Tibial nerve (tissue), 4 donors: ENCODE measurements at regions not wholly inside any gene's neighbourhood (a gene's known extent, or its start where the extent isn't known, plus 50 kb on each side); places are given as distances from the start of the nearest gene placed in this dataset.
"Not testable (repeated sequence)": the region's sequence is repeated elsewhere in the genome, so short reads cannot be mapped to it uniquely, and the experiment has no call there.

Experiments used
- DNase-seq, 2 donors: peaks; one replicate each; pipeline ENCODE4 v3.0.0-alpha.2; 2019; ENCODE audit warnings: low spot score in 2 of 2
- H3K27ac ChIP-seq, 4 donors: fragments of 200-600 bp; sonication (generic) in 3 of 4; one replicate each; pipeline ENCODE4 v1.5.1; 2017 to 2019; ENCODE audit warnings: mild to moderate bottlenecking in 1 of 4
- H3K27me3 ChIP-seq, 2 donors: fragments of 200-600 bp; sonication (generic) in 1 of 2; one replicate each; pipeline versions ENCODE4 v1.5.1 to v1.6.0; 2017 to 2019
- H3K36me3 ChIP-seq, 3 donors: fragments of 200-600 bp; sonication (generic); one replicate each; pipeline ENCODE4 v1.5.1; 2018 to 2019
- H3K4me1 ChIP-seq, 4 donors: fragments of 200-600 bp; sonication (generic) in 3 of 4; one replicate each; pipeline ENCODE4 v1.5.1; 2017 to 2019
- H3K4me3 ChIP-seq, 4 donors: fragments of 200-600 bp; sonication (generic) in 3 of 4; one replicate each; pipeline ENCODE4 v1.5.1; 2017 to 2019; ENCODE audit warnings: mild to moderate bottlenecking in 1 of 4, moderate library complexity in 1 of 4
- H3K9me3 ChIP-seq, 4 donors: fragments of 200-600 bp; sonication (generic) in 3 of 4; one replicate each; pipeline ENCODE4 v1.5.1; 2017 to 2019
- CTCF ChIP-seq, 5 experiments: fragments of 200-600 bp in 3 of 5; fragments of 450-650 bp in 2 of 5; sonication (generic) in 3 of 5; IDR thresholded peaks; one replicate each; pipeline ENCODE4 v1.5.1; 2016 to 2019; ENCODE audit warnings: antibody characterized with exemption in 5 of 5, mild to moderate bottlenecking in 3 of 5, moderate library complexity in 2 of 5
- EP300 ChIP-seq, 2 donors: sonication (generic); formaldehyde crosslinking; IDR thresholded peaks; one replicate each; pipeline ENCODE4 v1.6.1; 2017; ENCODE audit warnings: antibody characterized with exemption in 2 of 2, mild to moderate bottlenecking in 1 of 2
- POLR2A ChIP-seq, 2 donors: fragments of 450-650 bp; IDR thresholded peaks; one replicate each; pipeline ENCODE4 v1.6.1; 2017; ENCODE audit warnings: antibody characterized with exemption in 2 of 2, mild to moderate bottlenecking in 2 of 2, moderate library complexity in 2 of 2
- WGBS, 2 donors: methylation state at CpG; one replicate each; pipeline ENCODE4 v1.1.5; 2018; 5-methylcytosine and 5-hydroxymethylcytosine counted together

- Histone ChIP-seq H3K27me3 (peaks cover 0 to 4% of the 10 kb centered on the region in 2 donors), H3K36me3 (no peaks in the 10 kb centered on the region), H3K4me1 (no peaks in the 10 kb centered on the region), H3K27ac (no peak overlapping the region), H3K4me3 (no peak overlapping the region), H3K9me3 (no peaks in the 10 kb centered on the region)
- TF ChIP-seq EP300 (IDR thresholded peaks at IDR 0.05) (no peak), CTCF (IDR thresholded peaks at IDR 0.05) (no peak), POLR2A (IDR thresholded peaks at IDR 0.05) (no peak)
- DNase-seq = no peak
- 34 to 43% methylated on average over 1 of the region's 1 CpG for WGBS, 2 donors
Measured at GRCh38 chrX:101785142-101785541, 125.5 kb upstream of the ARMCX2 start.

DNA sequence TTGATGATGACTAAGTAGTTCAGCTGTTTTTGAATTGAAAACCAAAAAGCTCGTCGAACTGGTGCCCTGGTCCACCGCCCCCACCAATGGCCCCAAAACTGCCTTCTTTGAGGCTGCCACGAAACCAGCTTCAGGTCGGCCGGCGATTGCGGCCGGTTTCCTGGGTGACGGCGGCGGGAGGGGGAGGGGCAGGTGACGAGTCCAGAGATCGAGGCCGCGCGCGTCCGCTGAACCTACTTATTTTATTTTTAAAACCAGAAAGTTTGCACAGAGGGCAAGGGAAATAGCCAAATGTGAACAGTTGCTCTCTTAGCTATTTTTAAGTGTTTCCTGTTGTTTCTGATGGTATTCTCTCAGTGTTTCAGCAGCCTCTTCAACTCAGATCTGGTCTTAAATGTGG lies 120.8 kb upstream of the ARMCX2 start:
- H3K4me3 ChIP-seq, DNase-seq, H3K4me1 ChIP-seq, H3K9me3 ChIP-seq, H3K27me3 ChIP-seq, H3K36me3 ChIP-seq, H3K27ac ChIP-seq: not testable (repeated sequence)
- 86 to 92% methylated on average over 6 to 19 of the region's 19 CpGs for WGBS, 2 donors

DNA sequence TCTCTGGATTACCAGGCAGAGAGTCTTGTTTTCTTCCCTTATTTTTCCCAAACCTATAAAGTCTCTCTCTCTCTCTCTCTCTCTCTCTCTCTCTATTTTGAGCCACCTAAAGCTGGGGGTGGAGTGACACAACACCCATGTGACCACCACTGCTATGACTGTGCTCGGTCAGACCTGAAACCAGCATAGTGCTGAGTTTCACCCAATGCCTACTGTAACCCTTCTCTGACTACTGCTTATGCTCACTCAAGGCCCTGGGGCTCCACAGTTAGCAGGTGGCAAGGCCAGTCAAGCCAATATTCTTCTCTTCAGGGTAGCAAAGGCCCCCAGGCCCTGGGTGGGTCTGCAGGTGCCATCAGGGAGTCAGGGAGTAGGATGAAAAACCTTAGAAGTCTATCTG lies 114.7 kb upstream of the ARMCX2 start:
- Histone ChIP-seq H3K9me3 (peaks cover 0 to 5% (median 0%) of the 10 kb centered on the region in 4 donors), H3K4me3 (no peak overlapping the region), H3K36me3 (no peaks in the 10 kb centered on the region), H3K27ac (no peak overlapping the region), H3K27me3 (no peaks in the 10 kb centered on the region), H3K4me1 (no peaks in the 10 kb centered on the region)
- TF ChIP-seq EP300 (IDR thresholded peaks at IDR 0.05) (no peak), POLR2A (IDR thresholded peaks at IDR 0.05) (no peak), CTCF (IDR thresholded peaks at IDR 0.05) (no peak)
- 76 to 91% methylated on average over 1 of the region's 1 CpG for WGBS, 2 donors
- no peak for DNase-seq

DNA sequence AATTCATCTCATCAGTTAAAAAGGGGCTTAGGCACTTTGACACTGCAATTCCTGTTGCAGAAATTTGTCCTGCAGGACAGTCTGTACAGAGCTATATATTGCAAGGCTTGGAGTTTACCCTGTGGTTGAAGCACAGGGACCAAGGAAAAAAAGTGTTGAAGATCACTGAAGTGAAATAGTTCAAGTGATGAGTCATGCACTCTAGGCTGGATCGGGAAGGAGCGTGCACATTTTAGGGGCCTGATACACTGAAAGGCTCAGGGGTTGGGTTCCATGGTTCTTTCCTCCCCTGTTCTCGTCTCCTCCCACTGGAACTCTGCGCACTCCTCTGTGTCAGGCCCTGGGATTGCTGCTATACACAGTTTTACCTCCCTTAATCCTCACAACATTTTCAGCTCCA lies 104.9 kb upstream of the ARMCX2 start:
- no peaks in the 10 kb centered on the region for H3K4me1 ChIP-seq
- 76 to 78% methylated on average over 4 of the region's 4 CpGs for WGBS, 2 donors
- no peak overlapping the region for H3K27ac ChIP-seq
- no peaks in the 10 kb centered on the region for H3K9me3 ChIP-seq
- TF ChIP-seq EP300 (IDR thresholded peaks at IDR 0.05) (no peak), CTCF (IDR thresholded peaks at IDR 0.05) (no peak), POLR2A (IDR thresholded peaks at IDR 0.05) (no peak)
- H3K4me3 ChIP-seq = no peak overlapping the region
- H3K27me3 ChIP-seq = peaks cover 0 to 10% of the 10 kb centered on the region in 2 donors
- no peaks in the 10 kb centered on the region for H3K36me3 ChIP-seq
- no peak for DNase-seq

DNA sequence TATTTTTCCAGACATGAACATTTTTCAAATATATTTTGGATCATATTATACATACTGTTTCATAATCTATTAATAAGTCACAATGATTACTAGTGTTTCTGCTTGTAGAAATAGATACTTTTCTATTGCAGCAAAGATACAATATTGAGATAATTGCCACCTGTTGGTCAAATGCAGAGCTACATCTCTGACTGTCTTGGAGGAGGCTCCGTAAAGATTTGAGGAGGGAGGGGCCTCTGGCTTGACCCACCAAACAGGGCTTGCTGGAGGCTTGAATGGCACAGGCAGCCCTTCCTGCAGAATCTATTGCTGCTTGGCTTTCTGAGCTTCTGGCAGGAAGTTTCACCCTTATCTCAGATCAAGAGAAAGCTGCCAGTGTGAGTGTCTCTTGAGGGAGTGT lies 99.3 kb upstream of the ARMCX2 start:
- 0% methylated on average over 1 of the region's 1 CpG for WGBS, 2 donors
- Histone ChIP-seq H3K9me3 (no peaks in the 10 kb centered on the region), H3K4me3 (no peak overlapping the region), H3K27ac (no peak overlapping the region), H3K27me3 (peaks cover 0 to 18% of the 10 kb centered on the region in 2 donors), H3K36me3 (no peaks in the 10 kb centered on the region), H3K4me1 (no peaks in the 10 kb centered on the region)
- TF ChIP-seq CTCF (IDR thresholded peaks at IDR 0.05) (peak in 4 of 5 experiments; percentile 30 to 44 (median 36)), POLR2A (IDR thresholded peaks at IDR 0.05) (no peak)
- DNase-seq = peak in 1 of 2 donors; percentile 57

DNA sequence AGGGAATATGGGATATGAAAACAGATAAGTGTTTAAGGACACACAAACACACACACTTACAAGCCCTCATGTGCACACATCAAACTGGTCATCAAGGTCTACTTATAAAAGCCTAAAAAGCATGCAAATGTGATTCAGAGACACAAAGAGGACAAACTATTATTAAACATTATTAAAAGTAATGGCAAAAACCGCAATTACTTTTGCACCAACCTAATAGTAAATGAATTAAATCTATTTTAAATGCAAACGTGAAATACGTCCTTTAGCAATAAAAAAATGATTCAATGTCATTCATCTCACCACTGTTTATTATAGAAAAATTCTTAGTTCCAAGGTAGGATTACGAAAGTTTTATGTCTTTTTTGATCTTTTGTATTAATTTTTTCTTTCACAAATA lies 91.1 kb upstream of the ARMCX2 start:
- Histone ChIP-seq H3K27me3 (peaks cover 0 to 17% of the 10 kb centered on the region in 2 donors), H3K36me3 (no peaks in the 10 kb centered on the region), H3K9me3 (no peaks in the 10 kb centered on the region), H3K4me3 (no peak overlapping the region), H3K27ac (no peak overlapping the region), H3K4me1 (no peaks in the 10 kb centered on the region)
- no peak for DNase-seq
- WGBS, 2 donors = 66 to 97% methylated on average over 4 of the region's 4 CpGs
- TF ChIP-seq POLR2A (IDR thresholded peaks at IDR 0.05) = no peak
